Hepatocyte (in vitro differentiated cells): ENCODE measurements at regions not wholly inside any gene's neighbourhood (a gene's known extent, or its start where the extent isn't known, plus 50 kb on each side); places are given as distances from the start of the nearest gene placed in this dataset.

ENCODE experiments used
- EZH2 ChIP-seq: fragments of 200-600 bp; sonication (generic); IDR thresholded peaks from 2 replicates; pipeline ENCODE4 v1.6.1; 2016; ENCODE audit warnings: antibody characterized with exemption, mild to moderate bottlenecking, borderline replicate concordance
- EZH2phosphoT487 ChIP-seq: fragments of 200-600 bp; sonication (generic); IDR thresholded peaks from one replicate; pipeline ENCODE4 v1.6.1; 2018; ENCODE audit warnings: antibody characterized with exemption, mild to moderate bottlenecking, low read depth, moderate library complexity; ENCODE audit not compliant: unreplicated experiment, severe bottlenecking
- TF ChIP-seq, protein P1 (sequence below): fragments of 200-600 bp; sonication (generic); IDR thresholded peaks from 2 replicates; pipeline ENCODE4 v1.5.1; 2016; ENCODE audit warnings: antibody characterized with exemption, mild to moderate bottlenecking; ENCODE audit not compliant: poor library complexity

DNA sequence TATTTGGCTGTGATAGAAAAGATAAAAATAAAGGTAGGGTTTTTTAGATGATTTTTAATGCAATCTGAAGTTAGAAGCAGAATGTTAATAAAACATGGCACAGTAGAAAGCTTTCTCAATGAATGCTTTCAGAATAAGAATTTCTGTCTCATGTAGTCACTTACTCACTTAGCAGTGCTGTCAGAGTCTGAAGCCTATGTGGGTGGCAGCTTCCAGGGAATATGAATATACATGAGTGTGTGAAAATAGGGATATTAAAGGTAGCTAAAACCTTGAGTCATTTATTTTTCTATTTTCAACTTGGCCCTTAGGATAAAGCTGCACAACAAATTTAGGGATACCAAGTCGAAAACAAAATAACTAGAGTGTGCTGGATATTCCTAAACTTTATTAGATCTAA lies 427.9 kb downstream of the AEBP2 start:
- TF ChIP-seq, protein P1, sequence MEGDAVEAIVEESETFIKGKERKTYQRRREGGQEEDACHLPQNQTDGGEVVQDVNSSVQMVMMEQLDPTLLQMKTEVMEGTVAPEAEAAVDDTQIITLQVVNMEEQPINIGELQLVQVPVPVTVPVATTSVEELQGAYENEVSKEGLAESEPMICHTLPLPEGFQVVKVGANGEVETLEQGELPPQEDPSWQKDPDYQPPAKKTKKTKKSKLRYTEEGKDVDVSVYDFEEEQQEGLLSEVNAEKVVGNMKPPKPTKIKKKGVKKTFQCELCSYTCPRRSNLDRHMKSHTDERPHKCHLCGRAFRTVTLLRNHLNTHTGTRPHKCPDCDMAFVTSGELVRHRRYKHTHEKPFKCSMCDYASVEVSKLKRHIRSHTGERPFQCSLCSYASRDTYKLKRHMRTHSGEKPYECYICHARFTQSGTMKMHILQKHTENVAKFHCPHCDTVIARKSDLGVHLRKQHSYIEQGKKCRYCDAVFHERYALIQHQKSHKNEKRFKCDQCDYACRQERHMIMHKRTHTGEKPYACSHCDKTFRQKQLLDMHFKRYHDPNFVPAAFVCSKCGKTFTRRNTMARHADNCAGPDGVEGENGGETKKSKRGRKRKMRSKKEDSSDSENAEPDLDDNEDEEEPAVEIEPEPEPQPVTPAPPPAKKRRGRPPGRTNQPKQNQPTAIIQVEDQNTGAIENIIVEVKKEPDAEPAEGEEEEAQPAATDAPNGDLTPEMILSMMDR = no peak
- TF ChIP-seq EZH2 (no peak), EZH2phosphoT487 (no peak)
